ENCODE measurements at regions not wholly inside any gene's neighbourhood (a gene's known extent, or its start where the extent isn't known, plus 50 kb on each side); places are given as distances from the start of the nearest gene placed in this dataset.

GRCh38 chr5:173816728-173817127 is 71.4 kb upstream of the CPEB4 start:
- 74% methylated on average over 5 of the region's 5 CpGs for WGBS (ENCODE audit: low lambda C conversion rate)
- POLR2A ChIA-PET: no interaction called here

More at GRCh38 chr5:173816728-173817127, 71.4 kb upstream of the CPEB4 start:
- no peaks in the 10 kb centered on the region for H3K27me3 ChIP-seq (ENCODE audit: control insufficient read depth in 1 of 2, insufficient read depth in 2 of 2, low read length in 2 of 2)
- no TSS peak for BruUV-seq (replicated peaks)
- no peak overlapping the region for H3K9ac ChIP-seq (ENCODE audit: insufficient read depth, low read depth, low read length)
- H3K27ac ChIP-seq (ENCODE audit: extremely low read length, insufficient read depth, low read length): no peak overlapping the region
- CTCF ChIA-PET (ENCODE audit: low intra/inter-chr PET ratio, low total read pairs): no interaction called here
- ATAC-seq (no peak), DNase-seq (ENCODE audit: low spot score) (no peak), FAIRE-seq (no peak)
- no peak overlapping the region for H2AFZ ChIP-seq (ENCODE audit: low read length)
- H3K4me2 ChIP-seq (ENCODE audit: low read depth, low read length): no peak overlapping the region
- H3K79me2 ChIP-seq (ENCODE audit: insufficient read depth, low read length): no peaks in the 10 kb centered on the region
- no peaks in the 10 kb centered on the region for H4K20me1 ChIP-seq (ENCODE audit: insufficient read depth, low read length)
- H3K36me3 ChIP-seq (replicated peaks in 1 of 2; ENCODE audit: control insufficient read depth in 1 of 2, insufficient read depth in 2 of 2, low read length in 2 of 2): no peaks in the 10 kb centered on the region
- H3K4me3 ChIP-seq (replicated peaks in 1 of 3; ENCODE audit: insufficient read depth in 1 of 3, low read depth in 2 of 3, low read length in 3 of 3): no peak overlapping the region
- peaks cover 12% of the 10 kb centered on the region for H3K4me1 ChIP-seq (ENCODE audit: insufficient read depth, low read length)
- in situ Hi-C loops (cut with HindIII; ENCODE audit: extremely low pct_ligation_motif_present, low pct_unique_long_range_greater_than_20kb) (no loop called here), intact Hi-C loops (cut with micrococcal nuclease; ENCODE audit: unreplicated experiment) (no loop called here)
- TF ChIP-seq PRDM10 (CRISPR knock-in tag; IDR thresholded peaks at IDR 0.05; ENCODE audit: low read depth) (no peak), ZNF550 (CRISPR knock-in tag; IDR thresholded peaks at IDR 0.05; ENCODE audit: borderline replicate concordance) (no peak), ZC3H4 (CRISPR knock-in tag; IDR thresholded peaks at IDR 0.05; ENCODE audit: borderline replicate concordance) (no peak), HOMEZ (CRISPR knock-in tag; IDR thresholded peaks at IDR 0.05; ENCODE audit: low read depth) (no peak), ZNF672 (CRISPR knock-in tag; IDR thresholded peaks at IDR 0.05) (no peak), ZNF33B (CRISPR knock-in tag; IDR thresholded peaks at IDR 0.05) (no peak), ZNF703 (CRISPR knock-in tag; IDR thresholded peaks at IDR 0.05; ENCODE audit: borderline replicate concordance) (no peak), MBD4 (IDR thresholded peaks at IDR 0.05; ENCODE audit: borderline replicate concordance, low read length) (no peak), ZNF160 (CRISPR knock-in tag; IDR thresholded peaks at IDR 0.05) (no peak), ZBTB20 (CRISPR knock-in tag; IDR thresholded peaks at IDR 0.05; ENCODE audit: borderline replicate concordance, low read depth) (no peak), GTF2F1 (IDR thresholded peaks at IDR 0.05; ENCODE audit: low read length) (no peak), MEF2D (CRISPR knock-in tag; IDR thresholded peaks at IDR 0.05) (no peak), IRX3 (CRISPR knock-in tag; IDR thresholded peaks at IDR 0.05; ENCODE audit: borderline replicate concordance, low read depth) (no peak)
- TF ChIP-seq, protein P1, sequence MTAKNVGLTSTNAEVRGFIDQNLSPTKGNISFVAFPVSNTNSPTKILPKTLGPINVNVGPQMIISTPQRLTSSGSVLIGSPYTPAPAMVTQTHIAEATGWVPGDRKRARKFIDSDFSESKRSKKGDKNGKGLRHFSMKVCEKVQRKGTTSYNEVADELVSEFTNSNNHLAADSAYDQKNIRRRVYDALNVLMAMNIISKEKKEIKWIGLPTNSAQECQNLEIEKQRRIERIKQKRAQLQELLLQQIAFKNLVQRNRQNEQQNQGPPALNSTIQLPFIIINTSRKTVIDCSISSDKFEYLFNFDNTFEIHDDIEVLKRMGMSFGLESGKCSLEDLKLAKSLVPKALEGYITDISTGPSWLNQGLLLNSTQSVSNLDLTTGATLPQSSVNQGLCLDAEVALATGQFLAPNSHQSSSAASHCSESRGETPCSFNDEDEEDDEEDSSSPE (CRISPR knock-in tag; IDR thresholded peaks at IDR 0.05): no peak
- TF ChIP-seq, protein P2, sequence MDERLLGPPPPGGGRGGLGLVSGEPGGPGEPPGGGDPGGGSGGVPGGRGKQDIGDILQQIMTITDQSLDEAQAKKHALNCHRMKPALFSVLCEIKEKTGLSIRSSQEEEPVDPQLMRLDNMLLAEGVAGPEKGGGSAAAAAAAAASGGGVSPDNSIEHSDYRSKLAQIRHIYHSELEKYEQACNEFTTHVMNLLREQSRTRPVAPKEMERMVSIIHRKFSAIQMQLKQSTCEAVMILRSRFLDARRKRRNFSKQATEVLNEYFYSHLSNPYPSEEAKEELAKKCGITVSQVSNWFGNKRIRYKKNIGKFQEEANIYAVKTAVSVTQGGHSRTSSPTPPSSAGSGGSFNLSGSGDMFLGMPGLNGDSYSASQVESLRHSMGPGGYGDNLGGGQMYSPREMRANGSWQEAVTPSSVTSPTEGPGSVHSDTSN (CRISPR knock-in tag; IDR thresholded peaks at IDR 0.05): no peak
- H3K9me3 ChIP-seq (ENCODE audit: low read length): peaks cover 7% of the 10 kb centered on the region; the same call in 1 of the 2 replicates

Measured in HepG2 (cell line).